Gastroesophageal sphincter (tissue), 4 donors: ENCODE measurements at regions not wholly inside any gene's neighbourhood (a gene's known extent, or its start where the extent isn't known, plus 50 kb on each side); places are given as distances from the start of the nearest gene placed in this dataset.

Experiments used
- ATAC-seq: fragments of 150-250 bp; one replicate; pipeline ENCODE4 v1.9.1; 2016; ENCODE audit warnings: mild to moderate bottlenecking, moderate library complexity
- H3K27ac ChIP-seq, 4 donors: fragments of 200-600 bp; sonication (generic) in 3 of 4; 1 replicate in 3 of 4; 2 replicates in 1 of 4; pipeline ENCODE4 v1.5.1; 2016 to 2019
- H3K27me3 ChIP-seq: fragments of 200-600 bp; sonication (generic); one replicate; pipeline ENCODE4 v1.5.1; 2019
- H3K36me3 ChIP-seq, 2 donors: fragments of 200-600 bp; sonication (generic); one replicate each; pipeline ENCODE4 v1.5.1; 2019; ENCODE audit warnings: control low read depth in 1 of 2
- H3K4me1 ChIP-seq, 3 donors: fragments of 200-600 bp; sonication (generic); 1 replicate in 2 of 3; 2 replicates in 1 of 3; pipeline ENCODE4 v1.5.1; 2016 to 2019; ENCODE audit warnings: control low read depth in 2 of 3
- H3K4me3 ChIP-seq, 2 donors: fragments of 200-600 bp; sonication (generic); one replicate each; pipeline ENCODE4 v1.5.1; 2019; ENCODE audit warnings: mild to moderate bottlenecking in 1 of 2, moderate library complexity in 1 of 2
- H3K9me3 ChIP-seq, 3 donors: fragments of 200-600 bp; sonication (generic); one replicate each; pipeline ENCODE4 v1.5.1; 2017 to 2019; ENCODE audit warnings: control low read depth in 2 of 3
- CTCF ChIP-seq, 4 experiments: fragments of 200-600 bp in 2 of 4; fragments of 450-650 bp in 2 of 4; sonication (generic) in 1 of 4; IDR thresholded peaks; one replicate each; pipeline ENCODE4 v1.5.1; 2017 to 2019; ENCODE audit warnings: antibody characterized with exemption in 4 of 4, mild to moderate bottlenecking in 2 of 4, moderate library complexity in 2 of 4
- EP300 ChIP-seq: sonication (generic); formaldehyde crosslinking; IDR thresholded peaks from one replicate; pipeline ENCODE4 v1.6.1; 2017; ENCODE audit warnings: antibody characterized with exemption, mild to moderate bottlenecking
- POLR2A ChIP-seq, 2 donors: fragments of 450-650 bp; IDR thresholded peaks; one replicate each; pipeline ENCODE4 v1.6.1; 2017; ENCODE audit warnings: antibody characterized with exemption in 2 of 2, mild to moderate bottlenecking in 2 of 2, moderate library complexity in 1 of 2
- POLR2AphosphoS5 ChIP-seq: sonication (generic); formaldehyde crosslinking; IDR thresholded peaks from one replicate; pipeline ENCODE4 v1.6.1; 2017; ENCODE audit warnings: antibody characterized with exemption
- WGBS, 2 donors: methylation state at CpG; one replicate each; pipeline ENCODE4 v1.1.5; 2018; ENCODE audit warnings: low coverage in 1 of 2; 5-methylcytosine and 5-hydroxymethylcytosine counted together

GRCh38 chr12:125201090-125201489 is 135.9 kb downstream of the AACS start:
- Histone ChIP-seq H3K27ac (no peak overlapping the region), H3K4me1 (no peaks in the 10 kb centered on the region), H3K36me3 (no peaks in the 10 kb centered on the region), H3K9me3 (peaks cover 0 to 38% (median 0%) of the 10 kb centered on the region in 3 donors), H3K4me3 (no peak overlapping the region), H3K27me3 (peaks cover 31% of the 10 kb centered on the region)
- TF ChIP-seq CTCF (IDR thresholded peaks at IDR 0.05) (no peak), POLR2A (IDR thresholded peaks at IDR 0.05) (no peak), POLR2AphosphoS5 (no peak), EP300 (no peak)
- no peak for ATAC-seq
- WGBS, 2 donors, result 83 to 87% methylated on average over 3 of the region's 3 CpGs

- Histone ChIP-seq H3K27ac (no peak overlapping the region), H3K9me3 (peaks cover 0 to 38% (median 0%) of the 10 kb centered on the region in 3 donors), H3K4me1 (no peaks in the 10 kb centered on the region), H3K36me3 (no peaks in the 10 kb centered on the region), H3K4me3 (no peak overlapping the region), H3K27me3 (peaks cover 34% of the 10 kb centered on the region)
- TF ChIP-seq POLR2A (IDR thresholded peaks at IDR 0.05) (no peak), CTCF (IDR thresholded peaks at IDR 0.05) (no peak), POLR2AphosphoS5 (no peak), EP300 (no peak)
- no peak for ATAC-seq
- no CpG with 5 or more reads among the region's 2 CpGs for WGBS, 2 donors
Observed at GRCh38 chr12:125201940-125202339, 136.7 kb downstream of the AACS start.

GRCh38 chr12:125202421-125202820 is 137.2 kb downstream of the AACS start:
- TF ChIP-seq EP300 (no peak), POLR2A (IDR thresholded peaks at IDR 0.05) (no peak), POLR2AphosphoS5 (no peak), CTCF (IDR thresholded peaks at IDR 0.05) (no peak)
- peaks cover 34% of the 10 kb centered on the region for H3K27me3 ChIP-seq
- H3K27ac ChIP-seq, result no peak overlapping the region
- no CpG with 5 or more reads among the region's 1 CpG for WGBS, 2 donors
- no peaks in the 10 kb centered on the region for H3K4me1 ChIP-seq
- no peak for ATAC-seq
- H3K36me3 ChIP-seq, result no peaks in the 10 kb centered on the region
- H3K9me3 ChIP-seq, result peaks cover 0 to 38% (median 0%) of the 10 kb centered on the region in 3 donors
- no peak overlapping the region for H3K4me3 ChIP-seq

- Histone ChIP-seq H3K27ac (no peak overlapping the region), H3K4me1 (no peaks in the 10 kb centered on the region), H3K4me3 (no peak overlapping the region), H3K9me3 (peaks cover 0 to 38% (median 0%) of the 10 kb centered on the region in 3 donors), H3K27me3 (peaks cover 31% of the 10 kb centered on the region), H3K36me3 (no peaks in the 10 kb centered on the region)
- 29 to 33% methylated on average over 1 of the region's 1 CpG for WGBS, 2 donors
- no peak for ATAC-seq
- TF ChIP-seq EP300, result no peak
- no peak for TF ChIP-seq POLR2A (IDR thresholded peaks at IDR 0.05)
- no peak for TF ChIP-seq POLR2AphosphoS5
- TF ChIP-seq CTCF (IDR thresholded peaks at IDR 0.05), result peak in 1 of 4 experiments; percentile 12
Observed at GRCh38 chr12:125203145-125203765, 138.0 kb downstream of the AACS start.

- H3K4me1 ChIP-seq, result no peaks in the 10 kb centered on the region
- H3K27ac ChIP-seq, result no peak overlapping the region
- H3K36me3 ChIP-seq, result no peaks in the 10 kb centered on the region
- TF ChIP-seq POLR2A (IDR thresholded peaks at IDR 0.05), result no peak
- ATAC-seq, result no peak
- peaks cover 0 to 26% (median 0%) of the 10 kb centered on the region in 3 donors for H3K9me3 ChIP-seq
- peaks cover 33% of the 10 kb centered on the region for H3K27me3 ChIP-seq
- no peak overlapping the region for H3K4me3 ChIP-seq
- 62% methylated on average over 4 of the region's 5 CpGs; no CpG with 5 or more reads in 1 of the 2 donors for WGBS, 2 donors
Observed at GRCh38 chr12:125205386-125205785, 140.2 kb downstream of the AACS start.
